H1 (cell line): ENCODE measurements at regions not wholly inside any gene's neighbourhood (a gene's known extent, or its start where the extent isn't known, plus 50 kb on each side); places are given as distances from the start of the nearest gene placed in this dataset.

ENCODE experiments used
- CTCF ChIA-PET: fragments of 300-600 bp; sonication (Branson Sonifier 250); formaldehyde crosslinking; loops from one replicate; lab custom pipeline; 2021; ENCODE audit not compliant: partially characterized antibody; lab: Charles Lee
- POLR2A ChIA-PET: fragments of 300-600 bp; sonication (Branson Sonifier 250); formaldehyde crosslinking; loops from one replicate; lab custom pipeline; 2021; ENCODE audit warnings: inconsistent platforms; ENCODE audit not compliant: partially characterized antibody; lab: Charles Lee
- DNase-seq, 2 experiments: peaks; one replicate each; pipeline versions ENCODE4 v3.0.0 to v3.0.0-alpha.2; 2010 to 2022; ENCODE audit warnings: low spot score in 2 of 2, low read depth in 1 of 2, mixed read lengths in 1 of 2
- FAIRE-seq: peaks from 2 replicates; lab custom pipeline; 2011; peaks lifted over from hg19 to GRCh38; lab: Jason Lieb, UNC
- H2AFZ ChIP-seq: 2 replicates; pipeline ENCODE4 v1.8.1; 2012; ENCODE audit warnings: low read length, inconsistent platforms
- H2AK5ac ChIP-seq: 2 replicates; pipeline ENCODE4 v1.6.1; 2013; ENCODE audit warnings: low read depth, low read length
- H2BK120ac ChIP-seq: replicated peaks from 2 replicates; pipeline ENCODE3; 2013; ENCODE audit warnings: low read depth, low read length, inconsistent platforms
- H2BK12ac ChIP-seq: 2 replicates; pipeline ENCODE4 v1.6.1; 2013; ENCODE audit warnings: low read depth, low read length
- H2BK15ac ChIP-seq: 2 replicates; pipeline ENCODE4 v1.6.1; 2013; ENCODE audit warnings: low read length
- H2BK20ac ChIP-seq: 2 replicates; pipeline ENCODE4 v1.6.1; 2013; ENCODE audit warnings: low read length
- H2BK5ac ChIP-seq: 2 replicates; pipeline ENCODE4 v1.6.1; 2013; ENCODE audit warnings: low read depth, low read length
- H3K14ac ChIP-seq: 2 replicates; pipeline ENCODE4 v1.6.1; 2013; ENCODE audit warnings: inconsistent platforms; ENCODE audit not compliant: insufficient read length
- H3K18ac ChIP-seq: 2 replicates; pipeline ENCODE4 v1.6.1; 2013; ENCODE audit warnings: low read length; ENCODE audit errors: extremely low read depth
- H3K23ac ChIP-seq: 2 replicates; pipeline ENCODE4 v1.6.1; 2013; ENCODE audit warnings: inconsistent platforms; ENCODE audit not compliant: insufficient read length
- H3K23me2 ChIP-seq: 2 replicates; pipeline ENCODE4 v1.6.1; 2013; ENCODE audit warnings: low read depth, low read length
- H3K27ac ChIP-seq: 2 replicates; pipeline ENCODE4 v1.6.1; 2011; ENCODE audit warnings: low read depth, low read length, inconsistent platforms
- H3K27me3 ChIP-seq, 4 experiments: replicated peaks in 1 of 4; 1 replicate in 1 of 4; 2 replicates in 3 of 4; pipeline versions ENCODE4 v1.6.1 to v1.8.1; 2011 to 2013; ENCODE audit warnings: low read length in 3 of 4, mild to moderate bottlenecking in 3 of 4, inconsistent platforms in 2 of 4, mixed read lengths in 2 of 4, moderate library complexity in 1 of 4; ENCODE audit not compliant: control insufficient read depth in 3 of 4, insufficient read depth in 3 of 4; ENCODE audit errors: extremely low read depth in 1 of 4
- H3K36me3 ChIP-seq, 4 experiments: 2 replicates each; pipeline versions ENCODE4 v1.6.1 to v1.8.1; 2011 to 2013; ENCODE audit warnings: mild to moderate bottlenecking in 4 of 4, low read length in 3 of 4, moderate library complexity in 2 of 4, control low read depth in 1 of 4, inconsistent platforms in 1 of 4; ENCODE audit not compliant: insufficient read depth in 4 of 4, control insufficient read depth in 2 of 4
- H3K4ac ChIP-seq: replicated peaks from 2 replicates; pipeline ENCODE3; 2013; ENCODE audit warnings: low read length, low read depth, mixed read lengths, inconsistent platforms; ENCODE audit not compliant: insufficient read length
- H3K4me1 ChIP-seq, 4 experiments: replicated peaks in 1 of 4; 1 replicate in 1 of 4; 2 replicates in 3 of 4; pipeline versions ENCODE4 v1.6.1 to v1.8.1; 2011 to 2013; ENCODE audit warnings: low read length in 3 of 4, inconsistent platforms in 2 of 4, mixed read lengths in 1 of 4; ENCODE audit not compliant: insufficient read depth in 4 of 4, control insufficient read depth in 3 of 4
- H3K4me2 ChIP-seq, 2 experiments: 2 replicates each; pipeline versions ENCODE4 v1.6.1 to v1.8.1; 2011 to 2013; ENCODE audit warnings: low read depth in 2 of 2, low read length in 2 of 2, control low read depth in 1 of 2, inconsistent platforms in 1 of 2, mild to moderate bottlenecking in 1 of 2; ENCODE audit not compliant: insufficient read depth in 1 of 2
- H3K4me3 ChIP-seq, 4 experiments: fragments of 200-600, 300-600 bp in 1 of 4; sonication (generic), shearing (Covaris generic), sonication (Bioruptor Twin) in 1 of 4; 2 replicates each; pipeline versions ENCODE4 v1.5.1 to v1.8.1; 2011 to 2016; ENCODE audit warnings: low read length in 4 of 4, low read depth in 3 of 4, control low read depth in 2 of 4, inconsistent platforms in 2 of 4, mild to moderate bottlenecking in 2 of 4, mixed read lengths in 1 of 4, moderate library complexity in 1 of 4; ENCODE audit not compliant: insufficient read depth in 2 of 4; ENCODE audit errors: extremely low read depth in 1 of 4
- H3K56ac ChIP-seq: replicated peaks from 2 replicates; pipeline ENCODE3; 2013; ENCODE audit warnings: low read depth, mild to moderate bottlenecking, mixed read lengths, low read length, inconsistent platforms; ENCODE audit not compliant: insufficient read length
- H3K79me1 ChIP-seq: 2 replicates; pipeline ENCODE4 v1.6.1; 2013; ENCODE audit warnings: low read depth, low read length, control low read depth
- H3K79me2 ChIP-seq, 2 experiments: 2 replicates each; pipeline versions ENCODE4 v1.6.1 to v1.8.1; 2012 to 2013; ENCODE audit warnings: low read length in 2 of 2, mild to moderate bottlenecking in 2 of 2, inconsistent platforms in 1 of 2; ENCODE audit not compliant: insufficient read depth in 2 of 2, control insufficient read depth in 1 of 2
- H3K9ac ChIP-seq, 4 experiments: replicated peaks in 1 of 4; 1 replicate in 1 of 4; 2 replicates in 3 of 4; pipeline versions ENCODE4 v1.6.1 to v1.8.1; 2011 to 2013; ENCODE audit warnings: low read depth in 3 of 4, low read length in 3 of 4, control low read depth in 2 of 4, mild to moderate bottlenecking in 2 of 4, moderate library complexity in 2 of 4, inconsistent platforms in 1 of 4; ENCODE audit errors: extremely low read depth in 1 of 4
- H3K9me3 ChIP-seq, 2 experiments: 2 replicates each; pipeline versions ENCODE4 v1.6.1 to v1.8.1; 2012 to 2013; ENCODE audit warnings: mild to moderate bottlenecking in 2 of 2, moderate library complexity in 2 of 2, control low read depth in 1 of 2, inconsistent platforms in 1 of 2, low read depth in 1 of 2, low read length in 1 of 2, mixed read lengths in 1 of 2; ENCODE audit not compliant: insufficient read depth in 2 of 2
- H4K20me1 ChIP-seq, 2 experiments: replicated peaks in 1 of 2; 2 replicates each; pipeline versions ENCODE3 to v1.8.1; 2011 to 2013; ENCODE audit warnings: inconsistent platforms in 2 of 2, low read length in 2 of 2, mild to moderate bottlenecking in 1 of 2; ENCODE audit not compliant: insufficient read depth in 2 of 2, control insufficient read depth in 1 of 2
- H4K5ac ChIP-seq: 2 replicates; pipeline ENCODE4 v1.6.1; 2013; ENCODE audit warnings: low read length, low read depth, mixed read lengths, inconsistent platforms; ENCODE audit not compliant: insufficient read length
- H4K8ac ChIP-seq: 2 replicates; pipeline ENCODE4 v1.8.0; 2013; ENCODE audit warnings: mild to moderate bottlenecking, moderate library complexity, low read length, inconsistent platforms; ENCODE audit not compliant: insufficient read depth; ENCODE audit errors: extremely low read depth
- H4K91ac ChIP-seq: replicated peaks from 2 replicates; pipeline ENCODE3; 2013; ENCODE audit warnings: low read length, mixed read lengths, inconsistent platforms; ENCODE audit not compliant: insufficient read length
- BACH1 ChIP-seq: IDR thresholded peaks from 2 replicates; pipeline ENCODE4 v1.6.1; 2012; ENCODE audit warnings: low read length, improper control_type of control experiment
- CBX5 ChIP-seq: fragments of 300-800, 300-1000 bp; sonication (generic); IDR thresholded peaks from 2 replicates; pipeline ENCODE4 v1.7.1; 2016; ENCODE audit warnings: antibody characterized with exemption, low read length, low read depth
- CBX8 ChIP-seq: fragments of 300-800, 300-1000 bp; sonication (generic); IDR thresholded peaks from 2 replicates; pipeline ENCODE4 v1.7.1; 2016; ENCODE audit warnings: low read depth, low read length, borderline replicate concordance
- CHD2 ChIP-seq: IDR thresholded peaks from 2 replicates; pipeline ENCODE4 v1.6.1; 2012; ENCODE audit warnings: low read length, improper control_type of control experiment
- KDM4A ChIP-seq: IDR thresholded peaks from one replicate; pipeline ENCODE4 v1.7.1; 2012; ENCODE audit warnings: low read depth, mild to moderate bottlenecking, moderate library complexity, low read length, inconsistent platforms; ENCODE audit not compliant: severe bottlenecking
- NANOG ChIP-seq: IDR thresholded peaks from 2 replicates; pipeline ENCODE4 v1.6.1; 2011; ENCODE audit warnings: low read length, low read depth, mild to moderate bottlenecking, inconsistent platforms; ENCODE audit not compliant: insufficient read depth, poor library complexity, severe bottlenecking
- PHF8 ChIP-seq: fragments of 200-600 bp; sonication (generic); conservative IDR thresholded peaks from 2 replicates; pipeline ENCODE4 v1.7.1; 2012; ENCODE audit warnings: low read depth, mild to moderate bottlenecking, inconsistent platforms, low read length, moderate library complexity
- SAP30 ChIP-seq: fragments of 300-600 bp; sonication (generic); IDR thresholded peaks from 2 replicates; pipeline ENCODE4 v1.7.1; 2012; ENCODE audit warnings: low read length, moderate library complexity, mild to moderate bottlenecking, inconsistent platforms; ENCODE audit not compliant: insufficient read depth, insufficient replicate concordance
- SP4 ChIP-seq: IDR thresholded peaks from 2 replicates; pipeline ENCODE4 v1.6.1; 2012; ENCODE audit warnings: low read length, inconsistent platforms
- TEAD4 ChIP-seq: IDR thresholded peaks from 2 replicates; pipeline ENCODE4 v1.6.1; 2012; ENCODE audit warnings: low read depth, low read length, inconsistent platforms, mixed read lengths
- WGBS, 2 experiments: shearing (Covaris generic) in 1 of 2; methylation state at CpG; one replicate each; pipeline versions ENCODE4 v1.1.6 to v1.1.7; 2013 to 2015; ENCODE audit warnings: low lambda C conversion rate in 2 of 2, mixed read lengths in 2 of 2, inconsistent platforms in 1 of 2, low coverage in 1 of 2, missing lambda C conversion rate in 1 of 2; ENCODE audit not compliant: insufficient replicate concordance in 2 of 2, insufficient coverage in 1 of 2, insufficient read length in 1 of 2; ENCODE audit errors: extremely low coverage in 1 of 2, missing lambda C conversion rate in 1 of 2; 5-methylcytosine and 5-hydroxymethylcytosine counted together

- Histone ChIP-seq H4K91ac (no peak overlapping the region), H3K23me2 (no peaks in the 10 kb centered on the region), H3K18ac (0 out of 2 replicates have a peak overlapping the region, but pooled peaks have one; percentile 26), H2BK120ac (no peak overlapping the region), H2AFZ (no peak overlapping the region), H2BK20ac (no peak overlapping the region), H2AK5ac (no peak overlapping the region), H3K27me3 (no peaks in the 10 kb centered on the region), H3K4me1 (no peaks in the 10 kb centered on the region), H2BK12ac (no peak overlapping the region), H3K27ac (no peak overlapping the region), H3K36me3 (no peaks in the 10 kb centered on the region), H4K20me1 (no peaks in the 10 kb centered on the region), H3K79me1 (no peaks in the 10 kb centered on the region), H3K4me3 (no peak overlapping the region), H3K23ac (no peak overlapping the region), H2BK15ac (no peak overlapping the region), H3K9ac (no peak overlapping the region), H3K14ac (no peak overlapping the region), H3K56ac (no peak overlapping the region), H3K4ac (no peak overlapping the region), H2BK5ac (no peak overlapping the region), H3K79me2 (no peaks in the 10 kb centered on the region), H4K5ac (no peak overlapping the region), H3K4me2 (no peak overlapping the region), H3K9me3 (no peaks in the 10 kb centered on the region), H4K8ac (no peak overlapping the region)
- DNase-seq: no peak
- CTCF ChIA-PET: interaction anchor here (1.2 to 1.5 kb wide), 2 partner anchors 13 to 19 kb away, joined by 3 to 4 read pairs; no protein-coding TSS in a partner anchor
- WGBS, 2 experiments: 89% methylated on average over 1 of the region's 1 CpG; no CpG with 5 or more reads in 1 of the 2 experiments
- POLR2A ChIA-PET: no interaction called here
- TF ChIP-seq CHD2: no peak
- no peak for TF ChIP-seq PHF8
- TF ChIP-seq SP4: no peak
- no peak for TF ChIP-seq TEAD4
- TF ChIP-seq CBX8: no peak
- no peak for TF ChIP-seq BACH1
- no peak for TF ChIP-seq NANOG
- TF ChIP-seq KDM4A: no peak
- no peak for TF ChIP-seq CBX5
- TF ChIP-seq SAP30: no peak
- FAIRE-seq: no peak
These were observed 641.1 kb downstream of the MECOM start for GRCh38 chr3:169022457-169022856.
